ENCODE measurements at regions not wholly inside any gene's neighbourhood (a gene's known extent, or its start where the extent isn't known, plus 50 kb on each side); places are given as distances from the start of the nearest gene placed in this dataset.
"Not testable (repeated sequence)": the region's sequence is repeated elsewhere in the genome, so short reads cannot be mapped to it uniquely, and the experiment has no call there.

- H3K27me3 ChIP-seq: no peaks in the 10 kb centered on the region
- H3K27ac ChIP-seq: no peak overlapping the region
- no peak for DNase-seq
- no peaks in the 10 kb centered on the region for H3K9me3 ChIP-seq (replicated peaks in 1 of 3)
- intact Hi-C loops (cut with DNase I): no loop called here
- 61 to 74% (median 67%) methylated on average over 4 of the region's 4 CpGs for WGBS, 4 donors
- H3K36me3 ChIP-seq (replicated peaks in 1 of 2): no peaks in the 10 kb centered on the region
- no peak overlapping the region for H3K4me3 ChIP-seq
- TF ChIP-seq CTCF (IDR thresholded peaks at IDR 0.05): no peak
- TF ChIP-seq POLR2A (IDR thresholded peaks at IDR 0.05): no peak
- H3K4me1 ChIP-seq (replicated peaks in 1 of 2): no peaks in the 10 kb centered on the region
Measured at GRCh38 chr5:101067429-101067828, 164.3 kb upstream of the ST8SIA4 start.

- Histone ChIP-seq H3K36me3 (replicated peaks in 1 of 2) (no peaks in the 10 kb centered on the region), H3K9me3 (replicated peaks in 1 of 3) (no peaks in the 10 kb centered on the region), H3K4me3 (no peak overlapping the region), H3K4me1 (replicated peaks in 1 of 2) (no peaks in the 10 kb centered on the region), H3K27me3 (no peaks in the 10 kb centered on the region), H3K27ac (no peak overlapping the region)
- intact Hi-C loops (cut with DNase I): no loop called here
- TF ChIP-seq CTCF (IDR thresholded peaks at IDR 0.05) (no peak), POLR2A (IDR thresholded peaks at IDR 0.05) (no peak)
- DNase-seq: no peak
Measured at GRCh38 chr5:101062902-101063301, 159.8 kb upstream of the ST8SIA4 start.

DNA sequence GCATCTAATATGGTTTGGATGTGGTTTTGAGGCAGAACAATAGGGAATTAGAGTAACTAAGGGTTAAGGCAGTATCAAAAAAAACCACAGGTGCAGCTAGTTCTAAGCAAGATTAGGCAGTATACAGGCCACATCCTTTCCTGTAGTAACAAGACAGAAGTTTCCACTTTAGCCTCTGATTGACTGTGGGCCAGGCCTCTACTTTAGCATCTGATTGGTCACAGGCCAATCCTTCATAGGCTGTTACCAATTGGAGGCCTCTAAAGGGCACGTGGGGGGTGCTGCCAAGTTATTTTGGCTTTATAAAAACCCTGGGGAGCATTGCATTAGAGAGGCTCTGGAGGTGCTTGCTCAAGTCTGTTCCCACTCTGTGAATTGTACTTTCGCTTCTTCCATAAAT, 144.1 kb upstream of the ST8SIA4 start:
- H3K4me1 ChIP-seq (replicated peaks in 1 of 2): no peaks in the 10 kb centered on the region
- TF ChIP-seq POLR2A (IDR thresholded peaks at IDR 0.05) (no peak), CTCF (IDR thresholded peaks at IDR 0.05) (no peak)
- no peaks in the 10 kb centered on the region for H3K9me3 ChIP-seq (replicated peaks in 1 of 3)
- H3K27ac ChIP-seq: no peak overlapping the region
- H3K4me3 ChIP-seq: no peak overlapping the region
- no peak for DNase-seq
- 73 to 82% (median 76%) methylated on average over 2 of the region's 2 CpGs for WGBS, 4 donors
- no peaks in the 10 kb centered on the region for H3K27me3 ChIP-seq
- intact Hi-C loops (cut with DNase I): no loop called here
- no peaks in the 10 kb centered on the region for H3K36me3 ChIP-seq (replicated peaks in 1 of 2)

- TF ChIP-seq POLR2A (IDR thresholded peaks at IDR 0.05) (no peak), CTCF (IDR thresholded peaks at IDR 0.05) (no peak)
- no peaks in the 10 kb centered on the region for H3K9me3 ChIP-seq (replicated peaks in 1 of 3)
- intact Hi-C loops (cut with DNase I): no loop called here
- H3K27ac ChIP-seq: no peak overlapping the region
- no peak overlapping the region for H3K4me3 ChIP-seq
- no peaks in the 10 kb centered on the region for H3K36me3 ChIP-seq (replicated peaks in 1 of 2)
- 72 to 85% (median 80%) methylated on average over 3 of the region's 3 CpGs for whole genome bisulfite sequencing, 4 donors
- no peaks in the 10 kb centered on the region for H3K27me3 ChIP-seq
- DNase-seq: no peak
- no peaks in the 10 kb centered on the region for H3K4me1 ChIP-seq (replicated peaks in 1 of 2)
Measured at GRCh38 chr5:101045689-101046088, 142.6 kb upstream of the ST8SIA4 start.

GRCh38 chr5:101040002-101040401, 136.9 kb upstream of the ST8SIA4 start:
- H3K27me3 ChIP-seq; H3K27ac ChIP-seq; DNase-seq; H3K4me3 ChIP-seq; H3K36me3 ChIP-seq (replicated peaks in 1 of 2); intact Hi-C loops (cut with DNase I); H3K4me1 ChIP-seq (replicated peaks in 1 of 2); H3K9me3 ChIP-seq (replicated peaks in 1 of 3): not testable (repeated sequence)

All from adrenal gland (tissue), 9 donors.